ENCODE measurements at regions not wholly inside any gene's neighbourhood (a gene's known extent, or its start where the extent isn't known, plus 50 kb on each side); places are given as distances from the start of the nearest gene placed in this dataset.

DNA sequence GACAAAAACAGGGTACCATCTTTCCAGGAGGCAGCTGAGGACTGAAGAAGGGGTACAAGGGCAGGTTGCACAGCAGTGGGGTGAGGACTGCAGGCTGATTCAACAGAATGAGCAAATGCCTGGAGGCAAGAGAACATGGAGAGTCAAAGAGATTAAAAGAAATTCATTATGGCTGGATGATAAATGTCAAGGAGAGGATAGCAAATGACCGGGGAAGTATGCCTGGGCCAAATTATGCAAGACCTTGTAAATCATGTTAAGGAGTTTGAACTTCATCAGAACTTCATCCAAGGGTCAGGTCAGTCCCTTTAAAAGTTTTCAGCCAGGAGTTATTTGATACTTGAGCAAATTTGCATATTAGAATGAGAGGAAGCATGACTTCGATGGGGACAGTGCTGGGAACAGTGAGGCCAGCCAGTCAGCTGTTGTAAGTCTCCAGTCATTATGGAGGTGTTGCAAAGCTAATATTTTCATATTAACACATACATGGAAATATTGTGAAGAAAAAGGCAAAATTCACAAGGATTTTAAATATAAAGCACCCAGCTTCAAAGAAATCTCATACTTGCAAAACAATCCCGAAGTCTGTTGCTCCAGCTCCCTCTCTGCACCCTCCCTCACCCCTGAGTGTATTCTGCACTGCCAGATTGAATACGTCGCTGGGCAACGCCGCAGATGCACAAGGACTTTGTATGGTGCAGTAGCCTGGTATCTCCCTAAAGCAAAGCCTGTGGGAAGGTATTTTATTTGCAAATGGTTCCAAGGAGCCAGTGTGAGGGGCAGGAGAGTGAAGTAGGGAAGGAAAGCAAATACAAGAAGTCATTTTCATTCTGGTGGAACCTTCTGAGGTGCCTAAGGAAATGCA is 509.8 kb upstream of the TLE4 start:
- no peaks in the 10 kb centered on the region for H3K36me3 ChIP-seq
- no peak for DNase-seq (ENCODE audit: low spot score in 2 of 2)
- WGBS, 2 donors, result 65 to 74% methylated on average over 7 of the region's 7 CpGs
- H3K27me3 ChIP-seq, result no peaks in the 10 kb centered on the region
- TF ChIP-seq, protein P1, sequence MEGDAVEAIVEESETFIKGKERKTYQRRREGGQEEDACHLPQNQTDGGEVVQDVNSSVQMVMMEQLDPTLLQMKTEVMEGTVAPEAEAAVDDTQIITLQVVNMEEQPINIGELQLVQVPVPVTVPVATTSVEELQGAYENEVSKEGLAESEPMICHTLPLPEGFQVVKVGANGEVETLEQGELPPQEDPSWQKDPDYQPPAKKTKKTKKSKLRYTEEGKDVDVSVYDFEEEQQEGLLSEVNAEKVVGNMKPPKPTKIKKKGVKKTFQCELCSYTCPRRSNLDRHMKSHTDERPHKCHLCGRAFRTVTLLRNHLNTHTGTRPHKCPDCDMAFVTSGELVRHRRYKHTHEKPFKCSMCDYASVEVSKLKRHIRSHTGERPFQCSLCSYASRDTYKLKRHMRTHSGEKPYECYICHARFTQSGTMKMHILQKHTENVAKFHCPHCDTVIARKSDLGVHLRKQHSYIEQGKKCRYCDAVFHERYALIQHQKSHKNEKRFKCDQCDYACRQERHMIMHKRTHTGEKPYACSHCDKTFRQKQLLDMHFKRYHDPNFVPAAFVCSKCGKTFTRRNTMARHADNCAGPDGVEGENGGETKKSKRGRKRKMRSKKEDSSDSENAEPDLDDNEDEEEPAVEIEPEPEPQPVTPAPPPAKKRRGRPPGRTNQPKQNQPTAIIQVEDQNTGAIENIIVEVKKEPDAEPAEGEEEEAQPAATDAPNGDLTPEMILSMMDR (IDR thresholded peaks at IDR 0.05), result no peak
- no peak for TF ChIP-seq POLR2A (IDR thresholded peaks at IDR 0.05)
- no peak for TF ChIP-seq EP300 (IDR thresholded peaks at IDR 0.05)
- H3K9me3 ChIP-seq, result no peaks in the 10 kb centered on the region
- no peak overlapping the region for H3K27ac ChIP-seq
- no peaks in the 10 kb centered on the region for H3K4me1 ChIP-seq
- H3K4me3 ChIP-seq, result no peak overlapping the region

DNA sequence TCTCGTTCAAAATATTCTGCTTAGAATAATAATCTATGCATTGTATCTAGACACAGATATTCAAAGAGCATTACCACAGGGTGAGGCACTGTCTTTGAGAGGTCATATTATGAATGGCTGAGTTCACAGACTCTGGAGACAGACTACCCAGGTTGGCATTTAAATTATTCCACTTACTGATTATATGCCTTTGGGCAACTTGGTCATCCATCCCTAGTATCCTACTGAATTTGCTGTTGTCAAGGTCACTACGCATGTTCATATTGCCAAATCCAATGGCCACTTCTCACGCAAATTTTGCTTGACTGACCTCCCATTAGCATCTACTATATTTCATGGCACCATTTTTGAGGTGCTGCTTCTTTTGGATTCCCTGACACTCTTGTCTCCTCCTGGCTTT is 498.6 kb upstream of the TLE4 start:
- Histone ChIP-seq H3K4me3 (no peak overlapping the region), H3K4me1 (no peaks in the 10 kb centered on the region), H3K36me3 (no peaks in the 10 kb centered on the region), H3K9me3 (no peaks in the 10 kb centered on the region), H3K27me3 (no peaks in the 10 kb centered on the region), H3K27ac (no peak overlapping the region)
- 75 to 79% methylated on average over 3 of the region's 3 CpGs for WGBS, 2 donors
- no peak for DNase-seq (ENCODE audit: low spot score in 2 of 2)
- TF ChIP-seq EP300 (IDR thresholded peaks at IDR 0.05) (no peak), POLR2A (IDR thresholded peaks at IDR 0.05) (no peak)
- TF ChIP-seq, protein P1 (IDR thresholded peaks at IDR 0.05), result no peak

DNA sequence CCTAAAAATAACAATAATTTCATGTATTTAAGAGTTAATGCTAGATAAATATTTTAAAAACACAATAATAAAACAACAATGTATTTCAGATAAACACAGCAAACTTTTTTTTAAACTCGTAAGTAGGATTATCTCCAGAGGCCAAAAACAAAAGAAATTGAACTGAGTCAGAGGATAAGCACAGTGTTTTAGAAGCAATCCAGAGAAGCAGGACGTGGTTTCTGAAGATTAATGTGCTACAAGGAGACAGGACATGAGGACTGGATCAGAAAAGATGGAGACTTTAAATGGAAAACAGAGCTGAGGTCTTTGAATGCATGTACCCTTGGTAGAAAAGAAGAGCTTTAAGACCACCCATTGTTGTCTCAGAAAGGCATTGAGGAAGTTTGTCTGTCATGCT is 491.2 kb upstream of the TLE4 start:
- Histone ChIP-seq H3K27ac (no peak overlapping the region), H3K4me3 (no peak overlapping the region), H3K36me3 (no peaks in the 10 kb centered on the region), H3K27me3 (no peaks in the 10 kb centered on the region), H3K9me3 (peaks cover 0 to 7% (median 2%) of the 10 kb centered on the region in 4 donors), H3K4me1 (no peaks in the 10 kb centered on the region)
- 43 to 44% methylated on average over 2 of the region's 2 CpGs for WGBS, 2 donors
- DNase-seq (ENCODE audit: low spot score in 2 of 2), result no peak
- no peak for TF ChIP-seq EP300 (IDR thresholded peaks at IDR 0.05)
- TF ChIP-seq POLR2A (IDR thresholded peaks at IDR 0.05), result no peak
- TF ChIP-seq, protein P1 (IDR thresholded peaks at IDR 0.05), result no peak

DNA sequence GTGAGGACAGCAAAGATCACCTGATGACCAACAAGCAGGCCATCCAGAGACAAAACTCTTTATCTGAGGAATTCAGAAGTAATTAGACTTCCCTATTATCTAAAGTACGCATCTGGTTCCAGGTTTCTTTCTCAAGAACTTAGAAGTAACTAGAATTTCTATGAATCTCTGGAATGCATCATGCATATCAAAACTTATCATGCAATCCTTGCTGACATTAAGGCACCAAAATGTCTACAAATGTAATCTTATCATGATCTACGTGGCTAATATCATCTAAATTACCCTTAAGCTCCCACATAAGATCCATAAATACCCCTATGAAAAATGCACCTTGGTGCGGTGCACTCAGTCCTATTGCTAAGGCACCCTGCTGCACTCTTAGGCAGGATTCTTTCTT is 488.1 kb upstream of the TLE4 start:
- Histone ChIP-seq H3K4me3 (no peak overlapping the region), H3K36me3 (no peaks in the 10 kb centered on the region), H3K4me1 (no peaks in the 10 kb centered on the region), H3K27me3 (no peaks in the 10 kb centered on the region), H3K27ac (no peak overlapping the region), H3K9me3 (peaks cover 0 to 7% (median 2%) of the 10 kb centered on the region in 4 donors)
- no peak for DNase-seq (ENCODE audit: low spot score in 2 of 2)
- WGBS, 2 donors, result 83 to 92% methylated on average over 3 of the region's 3 CpGs
- TF ChIP-seq POLR2A (IDR thresholded peaks at IDR 0.05), result no peak
- TF ChIP-seq, protein P1 (IDR thresholded peaks at IDR 0.05), result no peak
- TF ChIP-seq EP300 (IDR thresholded peaks at IDR 0.05), result no peak

DNA sequence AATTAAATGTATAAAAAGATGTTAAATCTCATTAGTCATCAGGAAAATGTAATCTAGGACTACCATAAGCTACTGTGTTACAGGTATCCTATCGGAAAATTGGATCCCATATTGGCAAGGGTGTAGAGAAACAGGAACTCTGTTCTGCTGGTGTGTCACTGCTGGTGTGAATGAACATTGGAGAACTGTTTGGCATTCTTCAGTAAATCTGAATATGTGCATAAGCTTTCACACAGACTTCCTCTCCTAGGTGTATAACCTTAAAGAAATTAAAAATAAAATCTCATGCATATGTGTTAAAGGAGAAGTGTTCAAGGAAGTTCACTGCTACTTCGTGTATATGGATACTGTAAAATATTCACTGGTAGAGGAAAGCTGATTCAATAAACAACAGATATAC is 484.6 kb upstream of the TLE4 start:
- TF ChIP-seq POLR2A (IDR thresholded peaks at IDR 0.05) (no peak), EP300 (IDR thresholded peaks at IDR 0.05) (no peak)
- TF ChIP-seq, protein P1 (IDR thresholded peaks at IDR 0.05), result no peak
- no peak for DNase-seq (ENCODE audit: low spot score in 2 of 2)
- 81 to 91% methylated on average over 2 of the region's 2 CpGs for WGBS, 2 donors

More for the DNA sequence above, 484.6 kb upstream of the TLE4 start:
- Histone ChIP-seq H3K9me3 (peaks cover 0 to 14% (median 2%) of the 10 kb centered on the region in 4 donors), H3K36me3 (no peaks in the 10 kb centered on the region), H3K4me1 (no peaks in the 10 kb centered on the region), H3K4me3 (no peak overlapping the region), H3K27ac (no peak overlapping the region), H3K27me3 (no peaks in the 10 kb centered on the region)
